CD4-positive, CD25-positive, alpha-beta regulatory T cell (primary cell): ENCODE measurements at regions not wholly inside any gene's neighbourhood (a gene's known extent, or its start where the extent isn't known, plus 50 kb on each side); places are given as distances from the start of the nearest gene placed in this dataset.

Experiments
- ATAC-seq, 2 donors: fragments of 150-1000 bp; cut with Tn5 transposase; one replicate each; pipeline ENCODE4 v1.10.0; 2021; ENCODE audit warnings: low read depth in 2 of 2, moderate number of reproducible peaks in 2 of 2, moderate library complexity in 1 of 2
- DNase-seq, 3 donors: peaks; one replicate each; pipeline versions ENCODE4 v3.0.0 to v3.0.0-alpha.2; 2012 to 2022; ENCODE audit warnings: mixed read lengths in 1 of 3
- H3K27ac ChIP-seq: one replicate; pipeline ENCODE4 v1.7.0; 2013; ENCODE audit warnings: mild to moderate bottlenecking, low read length; ENCODE audit not compliant: insufficient read depth, poor library complexity, severe bottlenecking
- H3K27me3 ChIP-seq: one replicate; pipeline ENCODE4 v1.7.0; 2013; ENCODE audit warnings: low read length; ENCODE audit not compliant: control insufficient read depth, insufficient read depth
- H3K36me3 ChIP-seq: one replicate; pipeline ENCODE4 v1.7.0; 2013; ENCODE audit warnings: mild to moderate bottlenecking, low read length, moderate library complexity; ENCODE audit not compliant: control insufficient read depth, insufficient read depth
- H3K4me1 ChIP-seq: 2 replicates; pipeline ENCODE4 v1.7.0; 2013; ENCODE audit warnings: mild to moderate bottlenecking, low read length; ENCODE audit not compliant: insufficient read depth, control insufficient read depth, poor library complexity, severe bottlenecking
- H3K4me3 ChIP-seq: one replicate; pipeline ENCODE4 v1.7.0; 2013; ENCODE audit warnings: low read depth, mild to moderate bottlenecking, low read length, moderate library complexity
- H3K9me3 ChIP-seq, 2 experiments: 1 replicate in 1 of 2; 2 replicates in 1 of 2; pipeline ENCODE4 v1.7.0; 2013; ENCODE audit warnings: low read length in 2 of 2, mild to moderate bottlenecking in 1 of 2, moderate library complexity in 1 of 2; ENCODE audit not compliant: control insufficient read depth in 2 of 2
- H3K27ac Mint-ChIP-seq, 3 donors: one replicate each; pipeline ENCODE4 v1.8.0; 2020 to 2022; ENCODE audit warnings: mild to moderate bottlenecking in 3 of 3, mixed read lengths in 3 of 3, moderate library complexity in 2 of 3
- H3K27me3 Mint-ChIP-seq: one replicate; pipeline ENCODE4 v1.8.0; 2022; ENCODE audit warnings: mild to moderate bottlenecking, mixed read lengths
- H3K36me3 Mint-ChIP-seq: one replicate; pipeline ENCODE4 v1.8.0; 2020; ENCODE audit warnings: mixed read lengths
- H3K4me1 Mint-ChIP-seq, 4 donors: one replicate each; pipeline ENCODE4 v1.8.0; 2020 to 2022; ENCODE audit warnings: mixed read lengths in 4 of 4, mild to moderate bottlenecking in 1 of 4
- H3K4me3 Mint-ChIP-seq, 4 donors: one replicate each; pipeline ENCODE4 v1.8.0; 2020 to 2022; ENCODE audit warnings: mild to moderate bottlenecking in 4 of 4, mixed read lengths in 4 of 4, moderate library complexity in 3 of 4
- H3K9me3 Mint-ChIP-seq, 7 donors: one replicate each; pipeline ENCODE4 v1.8.0; 2020 to 2022; ENCODE audit warnings: mixed read lengths in 7 of 7, mild to moderate bottlenecking in 3 of 7, moderate library complexity in 2 of 7

- Histone ChIP-seq H3K27me3 (no peaks in the 10 kb centered on the region), H3K9me3 (no peaks in the 10 kb centered on the region), H3K27ac (no peak overlapping the region), H3K4me3 (no peak overlapping the region), H3K36me3 (no peaks in the 10 kb centered on the region), H3K4me1 (no peaks in the 10 kb centered on the region)
- Mint-ChIP-seq H3K9me3 (peaks cover 0 to 22% (median 5%) of the 10 kb centered on the region in 7 donors), H3K27me3 (no peaks in the 10 kb centered on the region), H3K4me1 (no peaks in the 10 kb centered on the region), H3K4me3 (no peak overlapping the region), H3K36me3 (no peaks in the 10 kb centered on the region), H3K27ac (no peak overlapping the region)
- ATAC-seq, result no peak
- DNase-seq, result no peak
Observed at GRCh38 chr7:119556436-119556835, 716.5 kb upstream of the KCND2 start.

- Histone ChIP-seq H3K27ac (no peak overlapping the region), H3K36me3 (no peaks in the 10 kb centered on the region), H3K4me3 (no peak overlapping the region), H3K9me3 (peaks cover 0 to 11% of the 10 kb centered on the region in 2 experiments), H3K4me1 (no peaks in the 10 kb centered on the region), H3K27me3 (no peaks in the 10 kb centered on the region)
- peaks cover 0 to 22% (median 7%) of the 10 kb centered on the region in 7 donors for H3K9me3 Mint-ChIP-seq
- DNase-seq (no peak), ATAC-seq (no peak)
- H3K27ac Mint-ChIP-seq, result no peak overlapping the region
- H3K27me3 Mint-ChIP-seq, result no peaks in the 10 kb centered on the region
- no peaks in the 10 kb centered on the region for H3K36me3 Mint-ChIP-seq
- H3K4me3 Mint-ChIP-seq, result no peak overlapping the region
- no peaks in the 10 kb centered on the region for H3K4me1 Mint-ChIP-seq
Observed at GRCh38 chr7:119561751-119562150, 711.2 kb upstream of the KCND2 start.

- H3K4me3 ChIP-seq, result no peak overlapping the region
- H3K9me3 ChIP-seq, result peaks cover 0 to 11% of the 10 kb centered on the region in 2 experiments
- no peak overlapping the region for H3K27ac ChIP-seq
- H3K27ac Mint-ChIP-seq, result no peak overlapping the region
- no peaks in the 10 kb centered on the region for H3K36me3 Mint-ChIP-seq
- H3K9me3 Mint-ChIP-seq, result peaks cover 0 to 14% (median 5%) of the 10 kb centered on the region in 7 donors
- H3K27me3 Mint-ChIP-seq, result no peaks in the 10 kb centered on the region
- H3K27me3 ChIP-seq, result no peaks in the 10 kb centered on the region
- H3K4me3 Mint-ChIP-seq, result no peak overlapping the region
- DNase-seq (no peak), ATAC-seq (no peak)
- H3K4me1 Mint-ChIP-seq, result no peaks in the 10 kb centered on the region
- no peaks in the 10 kb centered on the region for H3K4me1 ChIP-seq
- H3K36me3 ChIP-seq, result no peaks in the 10 kb centered on the region
Observed at GRCh38 chr7:119562839-119563238, 710.1 kb upstream of the KCND2 start.

GRCh38 chr7:119571666-119572065, 701.3 kb upstream of the KCND2 start:
- no peaks in the 10 kb centered on the region for H3K27me3 ChIP-seq
- no peak overlapping the region for H3K27ac ChIP-seq
- H3K4me3 ChIP-seq, result no peak overlapping the region
- DNase-seq, result no peak
- Mint-ChIP-seq H3K9me3 (peaks cover 0 to 27% (median 8%) of the 10 kb centered on the region in 7 donors), H3K36me3 (no peaks in the 10 kb centered on the region), H3K27me3 (no peaks in the 10 kb centered on the region), H3K27ac (no peak overlapping the region), H3K4me3 (no peak overlapping the region), H3K4me1 (no peaks in the 10 kb centered on the region)
- no peak for ATAC-seq
- H3K9me3 ChIP-seq, result peaks cover 0 to 7% of the 10 kb centered on the region in 2 experiments
- no peaks in the 10 kb centered on the region for H3K36me3 ChIP-seq
- H3K4me1 ChIP-seq, result no peaks in the 10 kb centered on the region

GRCh38 chr7:119572132-119572531, 700.8 kb upstream of the KCND2 start:
- Mint-ChIP-seq H3K27ac (no peak overlapping the region), H3K9me3 (peaks cover 0 to 28% (median 8%) of the 10 kb centered on the region in 7 donors), H3K27me3 (no peaks in the 10 kb centered on the region), H3K4me3 (no peak overlapping the region), H3K36me3 (no peaks in the 10 kb centered on the region), H3K4me1 (no peaks in the 10 kb centered on the region)
- Histone ChIP-seq H3K4me3 (no peak overlapping the region), H3K4me1 (no peaks in the 10 kb centered on the region), H3K36me3 (no peaks in the 10 kb centered on the region), H3K9me3 (peaks cover 0 to 7% of the 10 kb centered on the region in 2 experiments), H3K27me3 (no peaks in the 10 kb centered on the region), H3K27ac (no peak overlapping the region)
- no peak for DNase-seq
- ATAC-seq, result no peak

GRCh38 chr7:119572541-119572940, 700.4 kb upstream of the KCND2 start:
- Mint-ChIP-seq H3K27me3 (no peaks in the 10 kb centered on the region), H3K9me3 (peaks cover 0 to 31% (median 8%) of the 10 kb centered on the region in 7 donors), H3K36me3 (no peaks in the 10 kb centered on the region), H3K4me3 (no peak overlapping the region), H3K4me1 (no peaks in the 10 kb centered on the region), H3K27ac (no peak overlapping the region)
- Histone ChIP-seq H3K4me3 (no peak overlapping the region), H3K36me3 (no peaks in the 10 kb centered on the region), H3K9me3 (peaks cover 0 to 7% of the 10 kb centered on the region in 2 experiments), H3K27me3 (no peaks in the 10 kb centered on the region), H3K4me1 (no peaks in the 10 kb centered on the region), H3K27ac (no peak overlapping the region)
- DNase-seq (no peak), ATAC-seq (no peak)

GRCh38 chr7:119578116-119578515, 694.9 kb upstream of the KCND2 start:
- H3K36me3 Mint-ChIP-seq, result no peaks in the 10 kb centered on the region
- Histone ChIP-seq H3K4me3 (no peak overlapping the region), H3K9me3 (peaks cover 0 to 6% of the 10 kb centered on the region in 2 experiments), H3K27me3 (no peaks in the 10 kb centered on the region), H3K4me1 (no peaks in the 10 kb centered on the region), H3K27ac (no peak overlapping the region), H3K36me3 (no peaks in the 10 kb centered on the region)
- peaks cover 0 to 24% (median 9%) of the 10 kb centered on the region in 7 donors for H3K9me3 Mint-ChIP-seq
- no peak overlapping the region for H3K4me3 Mint-ChIP-seq
- DNase-seq (no peak), ATAC-seq (no peak)
- H3K27me3 Mint-ChIP-seq, result no peaks in the 10 kb centered on the region
- H3K4me1 Mint-ChIP-seq, result no peaks in the 10 kb centered on the region
- H3K27ac Mint-ChIP-seq, result no peak overlapping the region

- Mint-ChIP-seq H3K4me1 (no peaks in the 10 kb centered on the region), H3K36me3 (no peaks in the 10 kb centered on the region), H3K27me3 (no peaks in the 10 kb centered on the region), H3K4me3 (no peak overlapping the region), H3K27ac (no peak overlapping the region), H3K9me3 (peaks cover 0 to 12% (median 4%) of the 10 kb centered on the region in 7 donors)
- H3K27ac ChIP-seq, result no peak overlapping the region
- H3K4me3 ChIP-seq, result no peak overlapping the region
- H3K4me1 ChIP-seq, result no peaks in the 10 kb centered on the region
- ATAC-seq (no peak), DNase-seq (no peak)
- H3K27me3 ChIP-seq, result no peaks in the 10 kb centered on the region
- H3K9me3 ChIP-seq, result no peaks in the 10 kb centered on the region
- no peaks in the 10 kb centered on the region for H3K36me3 ChIP-seq
Observed at GRCh38 chr7:119594956-119595355, 678.0 kb upstream of the KCND2 start.
